SJSA1 (cell line): ENCODE measurements at regions not wholly inside any gene's neighbourhood (a gene's known extent, or its start where the extent isn't known, plus 50 kb on each side); places are given as distances from the start of the nearest gene placed in this dataset.
"Not testable (repeated sequence)": the region's sequence is repeated elsewhere in the genome, so short reads cannot be mapped to it uniquely, and the experiment has no call there.

ENCODE experiments used
- DNase-seq, 2 experiments: peaks; one replicate each; pipeline ENCODE4 v3.0.0-alpha.2; 2015 to 2020; ENCODE audit warnings: low spot score in 2 of 2, low read depth in 1 of 2
- H3K27ac ChIP-seq: fragments of 250-450 bp; sonication (Bioruptor Pico); 2 replicates; pipeline ENCODE4 v1.5.1; 2020; ENCODE audit warnings: mild to moderate bottlenecking, moderate library complexity
- H3K27me3 ChIP-seq: fragments of 250-450 bp; sonication (Bioruptor Pico); replicated peaks from 2 replicates; pipeline ENCODE4 v1.5.1; 2020; ENCODE audit warnings: mild to moderate bottlenecking, moderate library complexity
- H3K36me3 ChIP-seq: fragments of 250-450 bp; sonication (Bioruptor Pico); 2 replicates; pipeline ENCODE4 v1.5.1; 2020; ENCODE audit warnings: mild to moderate bottlenecking
- H3K4me1 ChIP-seq: fragments of 250-450 bp; sonication (Bioruptor Pico); replicated peaks from 2 replicates; pipeline ENCODE4 v1.6.1; 2021; ENCODE audit warnings: mild to moderate bottlenecking
- H3K4me3 ChIP-seq: fragments of 250-450 bp; sonication (Bioruptor Pico); 2 replicates; pipeline ENCODE4 v1.5.1; 2020; ENCODE audit warnings: mild to moderate bottlenecking
- H3K9me3 ChIP-seq: fragments of 250-450 bp; sonication (Bioruptor Pico); replicated peaks from 2 replicates; pipeline ENCODE4 v1.5.1; 2020; ENCODE audit warnings: mild to moderate bottlenecking

- H3K4me3 ChIP-seq, DNase-seq, H3K4me1 ChIP-seq, H3K36me3 ChIP-seq, H3K9me3 ChIP-seq, H3K27ac ChIP-seq, H3K27me3 ChIP-seq: not testable (repeated sequence)
Observed at GRCh38 chr16:76138056-76138455, 139.1 kb upstream of the CNTNAP4 start.

- H3K4me3 ChIP-seq, result no peak overlapping the region
- no peaks in the 10 kb centered on the region for H3K36me3 ChIP-seq
- no peaks in the 10 kb centered on the region for H3K4me1 ChIP-seq
- H3K9me3 ChIP-seq, result no peaks in the 10 kb centered on the region; the same call in 1 of the 2 replicates
- no peak overlapping the region for H3K27ac ChIP-seq
- DNase-seq, result no peak
- no peaks in the 10 kb centered on the region for H3K27me3 ChIP-seq
Observed at GRCh38 chr16:76157629-76158028, 119.6 kb upstream of the CNTNAP4 start.

- Histone ChIP-seq H3K4me1 (no peaks in the 10 kb centered on the region), H3K36me3 (no peaks in the 10 kb centered on the region), H3K9me3 (no peaks in the 10 kb centered on the region; the same call in 1 of the 2 replicates), H3K27ac (no peak overlapping the region), H3K27me3 (no peaks in the 10 kb centered on the region), H3K4me3 (no peak overlapping the region)
- DNase-seq, result no peak
Observed at GRCh38 chr16:76162046-76162445, 115.2 kb upstream of the CNTNAP4 start.

GRCh38 chr16:76164970-76165558 lies 112.1 kb upstream of the CNTNAP4 start:
- DNase-seq, result no peak
- Histone ChIP-seq H3K4me3 (no peak overlapping the region), H3K27ac (no peak overlapping the region), H3K9me3 (no peaks in the 10 kb centered on the region), H3K36me3 (no peaks in the 10 kb centered on the region), H3K4me1 (no peaks in the 10 kb centered on the region), H3K27me3 (no peaks in the 10 kb centered on the region)

GRCh38 chr16:76175718-76176117 lies 101.5 kb upstream of the CNTNAP4 start:
- DNase-seq, result no peak
- no peak overlapping the region for H3K27ac ChIP-seq
- no peaks in the 10 kb centered on the region for H3K36me3 ChIP-seq
- no peaks in the 10 kb centered on the region for H3K4me1 ChIP-seq
- H3K27me3 ChIP-seq, result no peaks in the 10 kb centered on the region
- H3K4me3 ChIP-seq, result no peak overlapping the region
- peaks cover 4% of the 10 kb centered on the region; the same call in 1 of the 2 replicates for H3K9me3 ChIP-seq

GRCh38 chr16:76176153-76176552 lies 101.0 kb upstream of the CNTNAP4 start:
- H3K4me1 ChIP-seq, result no peaks in the 10 kb centered on the region
- peaks cover 4% of the 10 kb centered on the region; the same call in 1 of the 2 replicates for H3K9me3 ChIP-seq
- no peak overlapping the region for H3K4me3 ChIP-seq
- no peaks in the 10 kb centered on the region for H3K36me3 ChIP-seq
- DNase-seq, result no peak
- no peak overlapping the region for H3K27ac ChIP-seq
- H3K27me3 ChIP-seq, result no peaks in the 10 kb centered on the region

GRCh38 chr16:76176616-76177015 lies 100.6 kb upstream of the CNTNAP4 start:
- H3K36me3 ChIP-seq, result no peaks in the 10 kb centered on the region

GRCh38 chr16:76182041-76182635 lies 95.1 kb upstream of the CNTNAP4 start:
- H3K36me3 ChIP-seq, result no peaks in the 10 kb centered on the region
- H3K27me3 ChIP-seq, result no peaks in the 10 kb centered on the region
- no peak for DNase-seq
- H3K4me3 ChIP-seq, result no peak overlapping the region
- no peaks in the 10 kb centered on the region; the same call in 1 of the 2 replicates for H3K9me3 ChIP-seq
- H3K4me1 ChIP-seq, result no peaks in the 10 kb centered on the region
- H3K27ac ChIP-seq, result no peak overlapping the region

More at GRCh38 chr16:76176616-76177015, 100.6 kb upstream of the CNTNAP4 start:
- no peaks in the 10 kb centered on the region for H3K27me3 ChIP-seq
- no peak for DNase-seq
- no peaks in the 10 kb centered on the region for H3K4me1 ChIP-seq
- H3K27ac ChIP-seq, result no peak overlapping the region
- H3K9me3 ChIP-seq, result peaks cover 4% of the 10 kb centered on the region; the same call in 1 of the 2 replicates
- H3K4me3 ChIP-seq, result no peak overlapping the region

GRCh38 chr16:76183647-76184046 lies 93.6 kb upstream of the CNTNAP4 start:
- no peaks in the 10 kb centered on the region for H3K27me3 ChIP-seq
- H3K4me1 ChIP-seq, result no peaks in the 10 kb centered on the region
- H3K27ac ChIP-seq, result no peak overlapping the region
- no peaks in the 10 kb centered on the region; the same call in 1 of the 2 replicates for H3K9me3 ChIP-seq
- H3K36me3 ChIP-seq, result no peaks in the 10 kb centered on the region
- no peak overlapping the region for H3K4me3 ChIP-seq
- no peak for DNase-seq

- no peaks in the 10 kb centered on the region; the same call in 1 of the 2 replicates for H3K4me1 ChIP-seq
- H3K4me3 ChIP-seq, result no peak overlapping the region
- H3K36me3 ChIP-seq, result no peaks in the 10 kb centered on the region
- H3K27ac ChIP-seq, result no peak overlapping the region
- H3K9me3 ChIP-seq, result no peaks in the 10 kb centered on the region
- H3K27me3 ChIP-seq, result no peaks in the 10 kb centered on the region
- no peak for DNase-seq
Observed at GRCh38 chr16:76190057-76190456, 87.1 kb upstream of the CNTNAP4 start.

- Histone ChIP-seq H3K36me3 (no peaks in the 10 kb centered on the region), H3K27ac (no peak overlapping the region), H3K9me3 (no peaks in the 10 kb centered on the region), H3K4me1 (no peaks in the 10 kb centered on the region; the same call in 1 of the 2 replicates), H3K27me3 (no peaks in the 10 kb centered on the region), H3K4me3 (no peak overlapping the region)
- no peak for DNase-seq
Observed at GRCh38 chr16:76190480-76190879, 86.7 kb upstream of the CNTNAP4 start.

- Histone ChIP-seq H3K4me1 (no peaks in the 10 kb centered on the region; the same call in 1 of the 2 replicates), H3K4me3 (no peak overlapping the region), H3K9me3 (no peaks in the 10 kb centered on the region), H3K27me3 (no peaks in the 10 kb centered on the region), H3K36me3 (no peaks in the 10 kb centered on the region), H3K27ac (no peak overlapping the region)
- DNase-seq, result no peak
Observed at GRCh38 chr16:76193906-76194615, 83.1 kb upstream of the CNTNAP4 start.

- Histone ChIP-seq H3K4me3 (no peak overlapping the region), H3K4me1 (no peaks in the 10 kb centered on the region; the same call in 1 of the 2 replicates), H3K27me3 (no peaks in the 10 kb centered on the region), H3K27ac (no peak overlapping the region), H3K36me3 (no peaks in the 10 kb centered on the region), H3K9me3 (no peaks in the 10 kb centered on the region)
- DNase-seq, result no peak
Observed at GRCh38 chr16:76194616-76195015, 82.6 kb upstream of the CNTNAP4 start.

- Histone ChIP-seq H3K27ac (no peak overlapping the region), H3K9me3 (no peaks in the 10 kb centered on the region)
- no peak for DNase-seq
Observed at GRCh38 chr16:76195056-76195455, 82.1 kb upstream of the CNTNAP4 start.

More at GRCh38 chr16:76195056-76195455, 82.1 kb upstream of the CNTNAP4 start:
- Histone ChIP-seq H3K4me3 (no peak overlapping the region), H3K4me1 (no peaks in the 10 kb centered on the region; the same call in 1 of the 2 replicates), H3K36me3 (no peaks in the 10 kb centered on the region), H3K27me3 (no peaks in the 10 kb centered on the region)
